RWPE2 (cell line): ENCODE measurements at regions not wholly inside any gene's neighbourhood (a gene's known extent, or its start where the extent isn't known, plus 50 kb on each side); places are given as distances from the start of the nearest gene placed in this dataset.

ENCODE experiments used
- ATAC-seq: fragments of 200-7000 bp; cut with Tn5 transposase; 3 replicates; pipeline ENCODE4 v1.9.1; 2021; ENCODE audit warnings: low read depth
- DNase-seq: peaks from one replicate; pipeline ENCODE4 v3.0.0-alpha.2; 2020; ENCODE audit warnings: low spot score
- H3K27ac ChIP-seq: fragments of 450-650 bp; 2 replicates; pipeline ENCODE4 v1.5.1; 2017; ENCODE audit warnings: mild to moderate bottlenecking; ENCODE audit not compliant: poor library complexity, severe bottlenecking
- H3K27me3 ChIP-seq: fragments of 250-450 bp; sonication (Bioruptor Pico); 2 replicates; pipeline ENCODE4 v1.5.1; 2021; ENCODE audit warnings: mild to moderate bottlenecking, moderate library complexity; ENCODE audit not compliant: insufficient read depth, poor library complexity, severe bottlenecking
- H3K36me3 ChIP-seq: fragments of 250-450 bp; sonication (Bioruptor Pico); 2 replicates; pipeline ENCODE4 v1.5.1; 2020; ENCODE audit warnings: low read depth, mild to moderate bottlenecking, moderate library complexity
- H3K4me1 ChIP-seq: fragments of 250-450 bp; sonication (Bioruptor Pico); 2 replicates; pipeline ENCODE4 v1.5.1; 2021; ENCODE audit warnings: mild to moderate bottlenecking, moderate library complexity; ENCODE audit not compliant: insufficient read depth, poor library complexity, severe bottlenecking
- H3K4me3 ChIP-seq: fragments of 250-450 bp; sonication (Bioruptor Pico); 2 replicates; pipeline ENCODE4 v1.5.1; 2021; ENCODE audit warnings: mild to moderate bottlenecking, moderate library complexity; ENCODE audit not compliant: severe bottlenecking
- H3K9me3 ChIP-seq: fragments of 250-450 bp; sonication (Bioruptor Pico); 2 replicates; pipeline ENCODE4 v1.5.1; 2021; ENCODE audit warnings: mild to moderate bottlenecking, moderate library complexity; ENCODE audit not compliant: severe bottlenecking
- CTCF ChIP-seq: fragments of 450-650 bp; IDR thresholded peaks from one replicate; pipeline ENCODE4 v1.5.1; 2017; ENCODE audit warnings: mild to moderate bottlenecking, moderate library complexity; ENCODE audit not compliant: poor library complexity, severe bottlenecking

DNA sequence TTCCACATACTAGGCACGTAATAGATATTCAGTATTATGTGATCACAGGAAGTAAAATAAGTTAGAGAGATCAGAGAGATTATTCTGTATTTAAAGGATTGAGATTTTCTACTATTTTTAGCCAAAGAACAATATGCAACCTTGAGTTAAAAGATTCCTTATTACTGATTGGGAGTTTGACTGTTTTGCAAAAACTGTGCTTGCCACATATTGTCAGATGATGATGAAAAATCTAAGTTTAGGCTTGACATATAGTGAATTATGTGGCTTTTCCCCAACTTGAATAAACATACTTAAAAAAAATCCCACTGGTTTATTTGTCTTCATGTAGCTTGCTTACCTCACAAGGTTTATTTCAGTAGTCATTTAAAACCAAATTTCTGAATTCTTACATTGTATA, 194.4 kb downstream of the KCNRG start:
- no peaks in the 10 kb centered on the region for H3K36me3 ChIP-seq
- DNase-seq (no peak), ATAC-seq (no peak)
- H3K27me3 ChIP-seq: no peaks in the 10 kb centered on the region
- no peak overlapping the region for H3K4me3 ChIP-seq
- H3K9me3 ChIP-seq: no peaks in the 10 kb centered on the region
- no peak overlapping the region for H3K27ac ChIP-seq
- H3K4me1 ChIP-seq: peaks cover 7% of the 10 kb centered on the region
- TF ChIP-seq CTCF: no peak

DNA sequence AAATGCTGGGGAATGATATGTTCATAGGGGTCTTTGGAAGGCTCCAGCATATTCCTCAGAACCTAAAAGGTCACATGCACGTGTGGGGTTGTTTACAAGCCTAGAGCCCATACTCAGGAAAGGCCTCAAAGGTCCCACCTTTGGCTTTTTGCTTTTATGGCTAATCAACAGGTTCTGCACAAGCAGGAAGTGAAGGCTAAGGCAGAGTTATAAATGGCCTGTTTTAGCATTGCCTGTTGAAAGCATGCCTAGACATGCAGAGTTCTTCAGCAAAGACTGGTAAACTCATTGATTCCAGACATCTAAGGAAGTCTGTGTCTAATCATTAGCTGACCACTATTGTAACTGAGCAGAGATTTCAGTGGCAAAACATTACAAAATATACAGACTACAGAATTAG, 198.3 kb downstream of the KCNRG start:
- ATAC-seq (no peak), DNase-seq (no peak)
- Histone ChIP-seq H3K27ac (no peak overlapping the region), H3K4me1 (peaks cover 5% of the 10 kb centered on the region), H3K27me3 (no peaks in the 10 kb centered on the region), H3K4me3 (no peak overlapping the region), H3K36me3 (no peaks in the 10 kb centered on the region), H3K9me3 (no peaks in the 10 kb centered on the region)
- TF ChIP-seq CTCF: no peak

GRCh38 chr13:50214514-50214913, 199.3 kb downstream of the KCNRG start:
- no peak for ATAC-seq
- TF ChIP-seq CTCF: no peak
- Histone ChIP-seq H3K4me1 (no peaks in the 10 kb centered on the region), H3K9me3 (no peaks in the 10 kb centered on the region), H3K4me3 (no peak overlapping the region), H3K27ac (no peak overlapping the region), H3K36me3 (no peaks in the 10 kb centered on the region), H3K27me3 (no peaks in the 10 kb centered on the region)
- DNase-seq: no peak

DNA sequence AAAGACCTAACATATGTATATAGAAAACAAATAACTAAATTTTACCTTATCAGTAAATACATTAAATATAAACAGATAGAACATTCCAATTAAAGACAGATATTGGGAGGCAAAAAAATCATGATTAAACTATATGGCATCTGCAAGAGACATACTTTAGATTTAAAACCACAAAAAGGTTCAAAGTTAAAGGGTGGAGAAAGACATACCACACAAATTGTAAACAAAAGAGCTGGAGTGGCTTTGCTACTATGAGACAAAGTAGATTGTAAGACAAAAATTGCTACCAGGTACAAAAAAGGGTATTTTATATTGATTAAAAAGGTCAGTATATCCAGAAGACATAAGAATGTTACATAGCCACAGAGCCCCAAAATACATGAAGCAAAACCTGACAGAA, 200.2 kb downstream of the KCNRG start:
- H3K4me1 ChIP-seq: no peaks in the 10 kb centered on the region
- H3K27ac ChIP-seq: no peak overlapping the region
- H3K4me3 ChIP-seq: no peak overlapping the region
- H3K27me3 ChIP-seq: no peaks in the 10 kb centered on the region
- no peak for ATAC-seq
- no peaks in the 10 kb centered on the region for H3K36me3 ChIP-seq
- no peak for DNase-seq
- TF ChIP-seq CTCF: no peak
- H3K9me3 ChIP-seq: no peaks in the 10 kb centered on the region

DNA sequence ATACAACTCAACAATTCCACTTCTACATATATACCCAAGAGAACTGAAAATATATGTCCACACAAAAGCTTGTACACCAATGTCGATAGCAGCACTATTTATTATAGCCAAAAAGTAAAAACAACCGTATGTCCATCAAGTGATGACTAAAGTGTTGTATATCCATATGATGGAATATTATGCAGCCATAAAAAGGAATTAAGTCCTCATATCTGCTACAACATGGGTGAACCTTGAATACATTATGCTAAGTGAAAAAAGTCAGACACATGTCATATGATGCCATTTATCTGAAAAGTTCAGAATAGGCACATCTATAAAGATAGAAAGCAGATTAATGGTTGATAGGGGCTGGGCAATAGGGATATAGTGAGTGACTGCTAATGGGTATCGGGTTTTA, 204.5 kb downstream of the KCNRG start:
- no peak overlapping the region for H3K27ac ChIP-seq
- peaks cover 7% of the 10 kb centered on the region for H3K4me1 ChIP-seq
- no peaks in the 10 kb centered on the region for H3K36me3 ChIP-seq
- H3K9me3 ChIP-seq: no peaks in the 10 kb centered on the region
- H3K4me3 ChIP-seq: no peak overlapping the region
- DNase-seq (no peak), ATAC-seq (no peak)
- no peak for TF ChIP-seq CTCF
- no peaks in the 10 kb centered on the region for H3K27me3 ChIP-seq
